Osteocyte (in vitro differentiated cells): ENCODE measurements at regions not wholly inside any gene's neighbourhood (a gene's known extent, or its start where the extent isn't known, plus 50 kb on each side); places are given as distances from the start of the nearest gene placed in this dataset.
"Not testable (repeated sequence)": the region's sequence is repeated elsewhere in the genome, so short reads cannot be mapped to it uniquely, and the experiment has no call there.

Experiments
- DNase-seq: peaks from one replicate; pipeline ENCODE4 v3.0.0; 2021; ENCODE audit warnings: mixed read lengths; ENCODE audit not compliant: unreplicated experiment; ENCODE audit errors: extremely low spot score
- H3K27ac Mint-ChIP-seq: one replicate; pipeline ENCODE4 v1.8.0; 2021; ENCODE audit warnings: mild to moderate bottlenecking, mixed read lengths; ENCODE audit not compliant: unreplicated experiment
- H3K27me3 Mint-ChIP-seq: one replicate; pipeline ENCODE4 v1.8.0; 2021; ENCODE audit warnings: mixed read lengths; ENCODE audit not compliant: unreplicated experiment
- H3K36me3 Mint-ChIP-seq: one replicate; pipeline ENCODE4 v1.8.0; 2021; ENCODE audit warnings: mixed read lengths; ENCODE audit not compliant: unreplicated experiment
- H3K4me1 Mint-ChIP-seq: one replicate; pipeline ENCODE4 v1.8.0; 2021; ENCODE audit warnings: mixed read lengths; ENCODE audit not compliant: unreplicated experiment
- H3K4me3 Mint-ChIP-seq: one replicate; pipeline ENCODE4 v1.8.0; 2021; ENCODE audit warnings: mild to moderate bottlenecking, moderate library complexity, mixed read lengths; ENCODE audit not compliant: unreplicated experiment
- H3K9me3 Mint-ChIP-seq: one replicate; pipeline ENCODE4 v1.8.0; 2021; ENCODE audit warnings: mixed read lengths; ENCODE audit not compliant: unreplicated experiment
- CTCF ChIP-seq: fragments of 200-600 bp; sonication (generic); IDR thresholded peaks from 2 replicates; pipeline ENCODE4 v1.5.0; 2021; ENCODE audit warnings: antibody characterized with exemption, mild to moderate bottlenecking, moderate library complexity

- H3K36me3 Mint-ChIP-seq, result no peaks in the 10 kb centered on the region
- no peaks in the 10 kb centered on the region for H3K27me3 Mint-ChIP-seq
- H3K4me1 Mint-ChIP-seq, result no peaks in the 10 kb centered on the region
- H3K4me3 Mint-ChIP-seq, result no peak overlapping the region
- no peak for DNase-seq
- H3K9me3 Mint-ChIP-seq, result no peaks in the 10 kb centered on the region
- H3K27ac Mint-ChIP-seq, result no peak overlapping the region
- no peak for TF ChIP-seq CTCF
Measured at GRCh38 chr3:96584066-96584465, 230.3 kb upstream of the EPHA6 start.

GRCh38 chr3:96606865-96607264, 207.5 kb upstream of the EPHA6 start:
- H3K36me3 Mint-ChIP-seq, H3K27ac Mint-ChIP-seq, H3K4me3 Mint-ChIP-seq, H3K27me3 Mint-ChIP-seq, DNase-seq, H3K4me1 Mint-ChIP-seq: not testable (repeated sequence)
- peaks cover 15% of the 10 kb centered on the region for H3K9me3 Mint-ChIP-seq

- Mint-ChIP-seq H3K27me3 (peaks cover 3% of the 10 kb centered on the region), H3K36me3 (no peaks in the 10 kb centered on the region), H3K4me3 (no peak overlapping the region), H3K4me1 (no peaks in the 10 kb centered on the region), H3K27ac (no peak overlapping the region), H3K9me3 (peaks cover under 1% of the 10 kb centered on the region)
- TF ChIP-seq CTCF, result no peak
- DNase-seq, result no peak
Measured at GRCh38 chr3:96619475-96619874, 194.9 kb upstream of the EPHA6 start.

DNA sequence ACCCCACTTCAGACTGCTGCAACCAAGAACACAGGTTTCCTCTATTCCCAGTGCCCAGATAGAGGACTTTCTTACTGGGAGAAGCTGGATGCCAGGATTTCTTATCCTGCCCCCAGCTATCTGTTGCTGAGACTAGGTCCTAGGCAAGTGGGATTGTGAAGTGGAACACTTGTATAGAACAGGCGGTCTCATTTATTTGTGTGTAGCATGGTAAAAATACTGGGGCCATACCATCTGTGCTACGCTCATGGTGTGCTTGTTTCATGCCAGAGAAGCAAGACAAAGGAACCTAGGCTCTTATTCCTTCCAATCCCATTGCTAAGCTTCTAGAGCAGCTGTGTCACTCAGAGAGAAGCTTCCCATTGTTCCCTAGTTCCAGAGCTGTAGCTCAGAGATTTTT, 191.5 kb upstream of the EPHA6 start:
- Mint-ChIP-seq H3K9me3 (no peaks in the 10 kb centered on the region), H3K4me3 (no peak overlapping the region), H3K27ac (no peak overlapping the region), H3K27me3 (peaks cover 3% of the 10 kb centered on the region), H3K36me3 (no peaks in the 10 kb centered on the region), H3K4me1 (no peaks in the 10 kb centered on the region)
- TF ChIP-seq CTCF, result no peak
- no peak for DNase-seq

DNA sequence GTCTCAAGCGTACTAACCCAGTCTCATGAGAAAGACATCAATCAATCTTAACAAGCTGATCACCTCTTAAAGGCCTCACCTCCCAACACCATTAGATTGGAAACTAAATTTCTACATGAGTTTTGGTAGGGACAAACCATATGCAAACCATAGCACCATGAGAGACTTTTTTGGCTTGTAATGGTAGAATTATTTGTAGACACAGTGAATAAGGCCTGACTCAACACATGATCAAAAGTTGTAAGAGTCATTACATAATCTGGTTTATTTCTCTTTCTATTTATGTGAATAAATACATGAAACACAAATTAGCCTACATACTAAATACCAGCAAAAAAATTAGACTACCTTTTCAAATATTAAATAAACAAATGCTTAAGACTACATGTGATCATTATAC, 183.3 kb upstream of the EPHA6 start:
- H3K4me1 Mint-ChIP-seq, result no peaks in the 10 kb centered on the region
- H3K36me3 Mint-ChIP-seq, result no peaks in the 10 kb centered on the region
- H3K27me3 Mint-ChIP-seq, result peaks cover 5% of the 10 kb centered on the region
- no peak overlapping the region for H3K27ac Mint-ChIP-seq
- no peak for TF ChIP-seq CTCF
- no peaks in the 10 kb centered on the region for H3K9me3 Mint-ChIP-seq
- no peak for DNase-seq
- no peak overlapping the region for H3K4me3 Mint-ChIP-seq

DNA sequence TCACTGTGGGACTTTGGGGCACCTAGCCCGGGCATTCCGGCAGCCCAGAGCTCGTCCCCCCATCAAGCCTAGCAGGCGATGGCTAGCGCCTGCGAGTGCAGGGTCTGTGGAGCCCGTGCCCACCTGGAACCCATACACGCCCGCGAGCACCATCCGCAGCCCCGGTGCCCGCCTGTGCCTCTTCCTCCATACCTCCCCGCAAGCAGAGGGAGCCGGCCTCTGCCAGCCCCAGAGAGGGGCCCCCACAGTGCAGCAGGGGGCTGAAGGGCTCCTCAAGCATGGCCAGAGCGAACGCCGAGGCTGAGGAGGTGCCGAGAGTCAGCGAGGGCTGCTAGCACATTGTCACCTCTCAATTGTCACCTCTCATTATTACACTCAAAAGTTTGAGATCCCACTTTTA, 167.8 kb upstream of the EPHA6 start:
- Mint-ChIP-seq H3K27me3 (no peaks in the 10 kb centered on the region), H3K4me1 (no peaks in the 10 kb centered on the region), H3K9me3 (no peaks in the 10 kb centered on the region), H3K27ac (no peak overlapping the region), H3K4me3 (no peak overlapping the region), H3K36me3 (no peaks in the 10 kb centered on the region)
- DNase-seq, result no peak
- TF ChIP-seq CTCF, result no peak
